OCI-LY3 (cell line): ENCODE measurements at regions not wholly inside any gene's neighbourhood (a gene's known extent, or its start where the extent isn't known, plus 50 kb on each side); places are given as distances from the start of the nearest gene placed in this dataset.

ENCODE experiments used
- EZH2phosphoT487 ChIP-seq: fragments of 200-600 bp; shearing (Covaris generic); IDR thresholded peaks from 2 replicates; pipeline ENCODE4 v1.6.1; 2018; ENCODE audit warnings: antibody characterized with exemption, mixed run types, low read depth
- TF ChIP-seq, protein P1 (sequence below): fragments of 200-600, 300-600 bp; sonication (generic); IDR thresholded peaks from 2 replicates; pipeline ENCODE4 v1.5.1; 2014; ENCODE audit warnings: antibody characterized with exemption, low read length, low read depth

DNA sequence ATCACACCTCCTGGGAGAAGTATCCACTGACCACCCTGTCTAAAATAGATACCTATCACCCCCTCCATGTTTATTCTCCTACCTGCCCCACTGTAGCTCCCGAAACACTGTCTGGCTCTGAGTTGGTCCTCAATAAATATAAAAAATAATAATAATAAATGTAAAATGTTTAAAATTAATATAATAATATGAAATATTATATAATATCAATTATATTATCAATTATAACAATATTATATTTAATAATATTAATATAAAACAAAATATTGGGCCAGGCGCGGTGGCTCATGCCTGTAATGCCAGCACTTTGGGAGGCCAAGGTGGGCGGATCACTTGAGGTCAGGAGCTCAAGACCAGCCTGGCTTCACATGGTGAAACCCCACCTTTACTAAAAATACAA is 52.3 kb upstream of the TIAM1 start:
- TF ChIP-seq, protein P1, sequence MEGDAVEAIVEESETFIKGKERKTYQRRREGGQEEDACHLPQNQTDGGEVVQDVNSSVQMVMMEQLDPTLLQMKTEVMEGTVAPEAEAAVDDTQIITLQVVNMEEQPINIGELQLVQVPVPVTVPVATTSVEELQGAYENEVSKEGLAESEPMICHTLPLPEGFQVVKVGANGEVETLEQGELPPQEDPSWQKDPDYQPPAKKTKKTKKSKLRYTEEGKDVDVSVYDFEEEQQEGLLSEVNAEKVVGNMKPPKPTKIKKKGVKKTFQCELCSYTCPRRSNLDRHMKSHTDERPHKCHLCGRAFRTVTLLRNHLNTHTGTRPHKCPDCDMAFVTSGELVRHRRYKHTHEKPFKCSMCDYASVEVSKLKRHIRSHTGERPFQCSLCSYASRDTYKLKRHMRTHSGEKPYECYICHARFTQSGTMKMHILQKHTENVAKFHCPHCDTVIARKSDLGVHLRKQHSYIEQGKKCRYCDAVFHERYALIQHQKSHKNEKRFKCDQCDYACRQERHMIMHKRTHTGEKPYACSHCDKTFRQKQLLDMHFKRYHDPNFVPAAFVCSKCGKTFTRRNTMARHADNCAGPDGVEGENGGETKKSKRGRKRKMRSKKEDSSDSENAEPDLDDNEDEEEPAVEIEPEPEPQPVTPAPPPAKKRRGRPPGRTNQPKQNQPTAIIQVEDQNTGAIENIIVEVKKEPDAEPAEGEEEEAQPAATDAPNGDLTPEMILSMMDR, result no peak
- no peak for TF ChIP-seq EZH2phosphoT487
